Loucy (cell line): ENCODE measurements at regions not wholly inside any gene's neighbourhood (a gene's known extent, or its start where the extent isn't known, plus 50 kb on each side); places are given as distances from the start of the nearest gene placed in this dataset.

Experiments used
- CTCF ChIP-seq: fragments of 200-600 bp; sonication (generic); conservative IDR thresholded peaks from 2 replicates; pipeline ENCODE4 v1.5.1; 2014; ENCODE audit warnings: mild to moderate bottlenecking, antibody characterized with exemption, low read length
- EZH2phosphoT487 ChIP-seq: fragments of 200-600 bp; IDR thresholded peaks from 2 replicates; pipeline ENCODE4 v1.6.1; 2018; ENCODE audit warnings: antibody characterized with exemption, mild to moderate bottlenecking, moderate library complexity, borderline replicate concordance

- no peak for TF ChIP-seq CTCF
- no peak for TF ChIP-seq EZH2phosphoT487
These were observed 50.5 kb upstream of the FZD7 start for GRCh38 chr2:201983174-201983573.
